Ascending aorta (tissue), 2 donors: ENCODE measurements at regions not wholly inside any gene's neighbourhood (a gene's known extent, or its start where the extent isn't known, plus 50 kb on each side); places are given as distances from the start of the nearest gene placed in this dataset.

Experiments
- DNase-seq, 2 donors: peaks; one replicate each; pipeline ENCODE4 v3.0.0-alpha.2; 2019; ENCODE audit warnings: low spot score in 2 of 2
- H3K27ac ChIP-seq, 2 donors: fragments of 200-600 bp; sonication (generic); one replicate each; pipeline ENCODE4 v1.5.1; 2016 to 2017; ENCODE audit warnings: mild to moderate bottlenecking in 1 of 2
- H3K27me3 ChIP-seq: fragments of 200-600 bp; sonication (generic); one replicate; pipeline ENCODE4 v1.5.1; 2017
- H3K36me3 ChIP-seq, 2 donors: fragments of 200-600 bp; sonication (generic); one replicate each; pipeline ENCODE4 v1.5.1; 2016
- H3K4me1 ChIP-seq, 2 donors: fragments of 200-600 bp; sonication (generic); one replicate each; pipeline ENCODE4 v1.5.1; 2016 to 2017; ENCODE audit warnings: mild to moderate bottlenecking in 1 of 2
- H3K4me3 ChIP-seq, 2 donors: fragments of 200-600 bp; sonication (generic); one replicate each; pipeline ENCODE4 v1.5.1; 2016 to 2017; ENCODE audit warnings: mild to moderate bottlenecking in 1 of 2
- H3K9me3 ChIP-seq, 2 donors: fragments of 200-600 bp; sonication (generic); one replicate each; pipeline ENCODE4 v1.5.1; 2016
- CTCF ChIP-seq, 3 experiments: fragments of 200-600 bp in 2 of 3; fragments of 450-650 bp in 1 of 3; sonication (generic) in 2 of 3; IDR thresholded peaks; one replicate each; pipeline ENCODE4 v1.5.1; 2016 to 2019; ENCODE audit warnings: antibody characterized with exemption in 3 of 3, mild to moderate bottlenecking in 1 of 3, moderate library complexity in 1 of 3
- intact Hi-C: fragments of 100-400 bp; cut with DNase I; formaldehyde crosslinking; loops from one replicate; pipeline ENCODE4 v1.15.1; 2023

GRCh38 chr4:120545391-120545790 lies 377.1 kb downstream of the PRDM5 start:
- H3K27me3 ChIP-seq: no peaks in the 10 kb centered on the region
- no peak for DNase-seq
- no peak for TF ChIP-seq CTCF (IDR thresholded peaks at IDR 0.05)
- H3K9me3 ChIP-seq: no peaks in the 10 kb centered on the region
- H3K36me3 ChIP-seq: no peaks in the 10 kb centered on the region
- intact Hi-C loops: no loop called here
- H3K27ac ChIP-seq: no peak overlapping the region
- H3K4me1 ChIP-seq: no peaks in the 10 kb centered on the region
- no peak overlapping the region for H3K4me3 ChIP-seq

GRCh38 chr4:120544838-120545237 lies 377.7 kb downstream of the PRDM5 start:
- DNase-seq: no peak
- Histone ChIP-seq H3K27ac (no peak overlapping the region), H3K4me1 (no peaks in the 10 kb centered on the region), H3K27me3 (no peaks in the 10 kb centered on the region), H3K4me3 (no peak overlapping the region), H3K9me3 (no peaks in the 10 kb centered on the region), H3K36me3 (no peaks in the 10 kb centered on the region)
- TF ChIP-seq CTCF (IDR thresholded peaks at IDR 0.05): no peak
- intact Hi-C loops: no loop called here

- H3K4me3 ChIP-seq: no peak overlapping the region
- no peaks in the 10 kb centered on the region for H3K4me1 ChIP-seq
- H3K27me3 ChIP-seq: no peaks in the 10 kb centered on the region
- DNase-seq: no peak
- intact Hi-C loops: no loop called here
- H3K27ac ChIP-seq: no peak overlapping the region
- TF ChIP-seq CTCF (IDR thresholded peaks at IDR 0.05): no peak
- no peaks in the 10 kb centered on the region for H3K9me3 ChIP-seq
- no peaks in the 10 kb centered on the region for H3K36me3 ChIP-seq
These were observed 381.9 kb downstream of the PRDM5 start for GRCh38 chr4:120540625-120541024.

GRCh38 chr4:120536884-120537283 lies 385.6 kb downstream of the PRDM5 start:
- Histone ChIP-seq H3K4me1 (no peaks in the 10 kb centered on the region), H3K36me3 (no peaks in the 10 kb centered on the region), H3K27ac (no peak overlapping the region), H3K4me3 (no peak overlapping the region), H3K27me3 (no peaks in the 10 kb centered on the region), H3K9me3 (no peaks in the 10 kb centered on the region)
- intact Hi-C loops: no loop called here
- no peak for DNase-seq
- TF ChIP-seq CTCF (IDR thresholded peaks at IDR 0.05): no peak

- no peak overlapping the region for H3K27ac ChIP-seq
- H3K4me3 ChIP-seq: no peak overlapping the region
- intact Hi-C loops: no loop called here
- no peaks in the 10 kb centered on the region for H3K36me3 ChIP-seq
- DNase-seq: no peak
- no peaks in the 10 kb centered on the region for H3K9me3 ChIP-seq
- no peak for TF ChIP-seq CTCF (IDR thresholded peaks at IDR 0.05)
- no peaks in the 10 kb centered on the region for H3K27me3 ChIP-seq
- no peaks in the 10 kb centered on the region for H3K4me1 ChIP-seq
These were observed 394.1 kb downstream of the PRDM5 start for GRCh38 chr4:120528428-120528827.

GRCh38 chr4:120526033-120526432 lies 396.5 kb downstream of the PRDM5 start:
- TF ChIP-seq CTCF (IDR thresholded peaks at IDR 0.05): no peak
- Histone ChIP-seq H3K9me3 (no peaks in the 10 kb centered on the region), H3K4me3 (no peak overlapping the region), H3K36me3 (no peaks in the 10 kb centered on the region), H3K27me3 (no peaks in the 10 kb centered on the region), H3K4me1 (no peaks in the 10 kb centered on the region), H3K27ac (no peak overlapping the region)
- intact Hi-C loops: no loop called here
- DNase-seq: no peak
